GM21360 (cell line): ENCODE measurements at regions not wholly inside any gene's neighbourhood (a gene's known extent, or its start where the extent isn't known, plus 50 kb on each side); places are given as distances from the start of the nearest gene placed in this dataset.

Experiments
- ATAC-seq: cut with Tn5 transposase; IDR thresholded peaks from one replicate; pipeline ENCODE4 v1.9.1; 2021; ENCODE audit warnings: mild to moderate bottlenecking, moderate library complexity; ENCODE audit not compliant: unreplicated experiment

GRCh38 chr4:149136951-149137620, 678.6 kb downstream of the IQCM start:
- ATAC-seq: no peak

GRCh38 chr4:149135062-149135461, 680.6 kb downstream of the IQCM start:
- ATAC-seq: no peak

- ATAC-seq: no peak
These were observed 678.8 kb upstream of the NR3C2 start for GRCh38 chr4:149121023-149121404.

GRCh38 chr4:149120331-149121022, 678.3 kb upstream of the NR3C2 start:
- no peak for ATAC-seq

- no peak for ATAC-seq
These were observed 674.6 kb upstream of the NR3C2 start for GRCh38 chr4:149116806-149117205.

GRCh38 chr4:149113804-149114430, 671.7 kb upstream of the NR3C2 start:
- no peak for ATAC-seq

- no peak for ATAC-seq
These were observed 669.9 kb upstream of the NR3C2 start for GRCh38 chr4:149112109-149112508.

- no peak for ATAC-seq
These were observed 668.3 kb upstream of the NR3C2 start for GRCh38 chr4:149110481-149110880.

- no peak for ATAC-seq
These were observed 666.4 kb upstream of the NR3C2 start for GRCh38 chr4:149108626-149109025.

GRCh38 chr4:149102765-149103164, 660.6 kb upstream of the NR3C2 start:
- no peak for ATAC-seq

GRCh38 chr4:149101649-149102048, 659.4 kb upstream of the NR3C2 start:
- no peak for ATAC-seq

GRCh38 chr4:149095811-149096210, 653.6 kb upstream of the NR3C2 start:
- no peak for ATAC-seq

GRCh38 chr4:149095001-149095400, 652.8 kb upstream of the NR3C2 start:
- ATAC-seq: no peak

GRCh38 chr4:149084144-149084543, 641.9 kb upstream of the NR3C2 start:
- no peak for ATAC-seq

- no peak for ATAC-seq
These were observed 635.0 kb upstream of the NR3C2 start for GRCh38 chr4:149077181-149077580.

GRCh38 chr4:149076401-149076800, 634.2 kb upstream of the NR3C2 start:
- no peak for ATAC-seq

- no peak for ATAC-seq
These were observed 630.2 kb upstream of the NR3C2 start for GRCh38 chr4:149072384-149072783.

- no peak for ATAC-seq
These were observed 623.5 kb upstream of the NR3C2 start for GRCh38 chr4:149065753-149066152.

GRCh38 chr4:149062997-149063396, 620.8 kb upstream of the NR3C2 start:
- no peak for ATAC-seq

- no peak for ATAC-seq
These were observed 615.4 kb upstream of the NR3C2 start for GRCh38 chr4:149057594-149057993.

- ATAC-seq: no peak
These were observed 614.4 kb upstream of the NR3C2 start for GRCh38 chr4:149056615-149057014.

GRCh38 chr4:149055624-149056023, 613.4 kb upstream of the NR3C2 start:
- no peak for ATAC-seq
